OCI-LY7 (cell line): ENCODE measurements at regions not wholly inside any gene's neighbourhood (a gene's known extent, or its start where the extent isn't known, plus 50 kb on each side); places are given as distances from the start of the nearest gene placed in this dataset.

Source experiments
- EZH2phosphoT487 ChIP-seq: fragments of 200-600 bp; sonication (generic); IDR thresholded peaks from 2 replicates; pipeline ENCODE4 v1.6.1; 2018; ENCODE audit warnings: low read depth, borderline replicate concordance, mild to moderate bottlenecking, mixed run types, antibody characterized with exemption, low read length, moderate library complexity, mixed read lengths
- TF ChIP-seq, protein P1 (sequence below): fragments of 200-600 bp; sonication (generic); conservative IDR thresholded peaks from 2 replicates; pipeline ENCODE4 v1.5.1; 2014; ENCODE audit warnings: mild to moderate bottlenecking, antibody characterized with exemption, low read length, moderate library complexity, mixed read lengths

GRCh38 chr10:10591715-10592341 is 425.8 kb upstream of the CELF2 start:
- TF ChIP-seq, protein P1, sequence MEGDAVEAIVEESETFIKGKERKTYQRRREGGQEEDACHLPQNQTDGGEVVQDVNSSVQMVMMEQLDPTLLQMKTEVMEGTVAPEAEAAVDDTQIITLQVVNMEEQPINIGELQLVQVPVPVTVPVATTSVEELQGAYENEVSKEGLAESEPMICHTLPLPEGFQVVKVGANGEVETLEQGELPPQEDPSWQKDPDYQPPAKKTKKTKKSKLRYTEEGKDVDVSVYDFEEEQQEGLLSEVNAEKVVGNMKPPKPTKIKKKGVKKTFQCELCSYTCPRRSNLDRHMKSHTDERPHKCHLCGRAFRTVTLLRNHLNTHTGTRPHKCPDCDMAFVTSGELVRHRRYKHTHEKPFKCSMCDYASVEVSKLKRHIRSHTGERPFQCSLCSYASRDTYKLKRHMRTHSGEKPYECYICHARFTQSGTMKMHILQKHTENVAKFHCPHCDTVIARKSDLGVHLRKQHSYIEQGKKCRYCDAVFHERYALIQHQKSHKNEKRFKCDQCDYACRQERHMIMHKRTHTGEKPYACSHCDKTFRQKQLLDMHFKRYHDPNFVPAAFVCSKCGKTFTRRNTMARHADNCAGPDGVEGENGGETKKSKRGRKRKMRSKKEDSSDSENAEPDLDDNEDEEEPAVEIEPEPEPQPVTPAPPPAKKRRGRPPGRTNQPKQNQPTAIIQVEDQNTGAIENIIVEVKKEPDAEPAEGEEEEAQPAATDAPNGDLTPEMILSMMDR = no peak
- no peak for TF ChIP-seq EZH2phosphoT487
